ENCODE measurements at regions not wholly inside any gene's neighbourhood (a gene's known extent, or its start where the extent isn't known, plus 50 kb on each side); places are given as distances from the start of the nearest gene placed in this dataset.

GRCh38 chr9:29211580-29212396 is 1638.5 kb upstream of the C9orf72 start:
- no peaks in the 10 kb centered on the region for H4K20me1 ChIP-seq (ENCODE audit: low read depth)
- Mint-ChIP-seq H3K4me1 (peaks cover 13% of the 10 kb centered on the region), H3K27me3 (ENCODE audit: insufficient read depth, low read depth) (peaks cover 38% of the 10 kb centered on the region), H3K9me3 (no peaks in the 10 kb centered on the region), H3K27ac (no peak overlapping the region), H3K36me3 (no peaks in the 10 kb centered on the region), H3K4me3 (peak overlapping the region; percentile 87)
- peak overlapping the region; percentile 63 for H3K4me3 ChIP-seq
- H3K4me2 ChIP-seq = peak overlapping the region; percentile 90
- H3K9me3 ChIP-seq (ENCODE audit: low read depth) = no peaks in the 10 kb centered on the region
- H3K79me2 ChIP-seq (ENCODE audit: low read depth) = no peaks in the 10 kb centered on the region
- DNase-seq (ENCODE audit: low spot score) = peak; percentile 84
- peak; percentile 76 for TF ChIP-seq CTCF (IDR thresholded peaks at IDR 0.05)
- TF ChIP-seq EZH2 (IDR thresholded peaks at IDR 0.05) = no peak
- no peak for TF ChIP-seq EZH2phosphoT487 (IDR thresholded peaks at IDR 0.05)
- peaks cover 25% of the 10 kb centered on the region for H3F3A ChIP-seq (ENCODE audit: low read depth)
- no peak overlapping the region for H3K27ac ChIP-seq
- H3K27me3 ChIP-seq = peaks cover 70% of the 10 kb centered on the region
- no peaks in the 10 kb centered on the region for H3K36me3 ChIP-seq
- H3K9ac ChIP-seq = no peak overlapping the region
- peak overlapping the region; percentile 98 for H2AFZ ChIP-seq (replicated peaks)
- no peaks in the 10 kb centered on the region for H3K4me1 ChIP-seq

- H3K27me3 Mint-ChIP-seq (ENCODE audit: insufficient read depth, low read depth) = peaks cover 40% of the 10 kb centered on the region
Observed at GRCh38 chr9:29212397-29213387, 1639.4 kb upstream of the C9orf72 start.

More at GRCh38 chr9:29212397-29213387, 1639.4 kb upstream of the C9orf72 start:
- peak overlapping the region; percentile 42 for H3K27ac Mint-ChIP-seq
- no peaks in the 10 kb centered on the region for H3K36me3 Mint-ChIP-seq
- H3K4me1 ChIP-seq = no peaks in the 10 kb centered on the region
- no peaks in the 10 kb centered on the region for H3K9me3 Mint-ChIP-seq
- no peaks in the 10 kb centered on the region for H3K36me3 ChIP-seq
- H3K27ac ChIP-seq = no peak overlapping the region
- H2AFZ ChIP-seq (replicated peaks) = peak overlapping the region; percentile 81
- H3K4me3 ChIP-seq = peak overlapping the region; percentile 63
- H3K4me1 Mint-ChIP-seq = peaks cover 13% of the 10 kb centered on the region
- H3F3A ChIP-seq (ENCODE audit: low read depth) = peaks cover 25% of the 10 kb centered on the region
- peaks cover 79% of the 10 kb centered on the region for H3K27me3 ChIP-seq
- H4K20me1 ChIP-seq (ENCODE audit: low read depth) = no peaks in the 10 kb centered on the region
- no peaks in the 10 kb centered on the region for H3K79me2 ChIP-seq (ENCODE audit: low read depth)
- TF ChIP-seq EZH2 (IDR thresholded peaks at IDR 0.05) = no peak
- TF ChIP-seq CTCF (IDR thresholded peaks at IDR 0.05) = peak; percentile 7
- peak; percentile 72 for DNase-seq (ENCODE audit: low spot score)
- peak overlapping the region; percentile 90 for H3K4me2 ChIP-seq
- no peaks in the 10 kb centered on the region for H3K9me3 ChIP-seq (ENCODE audit: low read depth)
- H3K9ac ChIP-seq = no peak overlapping the region
- peak overlapping the region; percentile 94 for H3K4me3 Mint-ChIP-seq

Data from neural progenitor cell (in vitro differentiated cells).